HG02852 (cell line): ENCODE measurements at regions not wholly inside any gene's neighbourhood (a gene's known extent, or its start where the extent isn't known, plus 50 kb on each side); places are given as distances from the start of the nearest gene placed in this dataset.

Source experiments
- ATAC-seq: cut with Tn5 transposase; IDR thresholded peaks from one replicate; pipeline ENCODE4 v1.9.1; 2021; ENCODE audit warnings: mild to moderate bottlenecking, moderate library complexity; ENCODE audit not compliant: unreplicated experiment

GRCh38 chr10:128936392-128936791, 530.6 kb upstream of the MGMT start:
- ATAC-seq, result no peak

- ATAC-seq, result no peak
These were observed 528.5 kb upstream of the MGMT start for GRCh38 chr10:128938558-128938957.

- ATAC-seq, result no peak
These were observed 527.0 kb upstream of the MGMT start for GRCh38 chr10:128940081-128940480.

- ATAC-seq, result no peak
These were observed 523.9 kb upstream of the MGMT start for GRCh38 chr10:128943111-128943510.

- ATAC-seq, result no peak
These were observed 521.6 kb upstream of the MGMT start for GRCh38 chr10:128945398-128945797.

DNA sequence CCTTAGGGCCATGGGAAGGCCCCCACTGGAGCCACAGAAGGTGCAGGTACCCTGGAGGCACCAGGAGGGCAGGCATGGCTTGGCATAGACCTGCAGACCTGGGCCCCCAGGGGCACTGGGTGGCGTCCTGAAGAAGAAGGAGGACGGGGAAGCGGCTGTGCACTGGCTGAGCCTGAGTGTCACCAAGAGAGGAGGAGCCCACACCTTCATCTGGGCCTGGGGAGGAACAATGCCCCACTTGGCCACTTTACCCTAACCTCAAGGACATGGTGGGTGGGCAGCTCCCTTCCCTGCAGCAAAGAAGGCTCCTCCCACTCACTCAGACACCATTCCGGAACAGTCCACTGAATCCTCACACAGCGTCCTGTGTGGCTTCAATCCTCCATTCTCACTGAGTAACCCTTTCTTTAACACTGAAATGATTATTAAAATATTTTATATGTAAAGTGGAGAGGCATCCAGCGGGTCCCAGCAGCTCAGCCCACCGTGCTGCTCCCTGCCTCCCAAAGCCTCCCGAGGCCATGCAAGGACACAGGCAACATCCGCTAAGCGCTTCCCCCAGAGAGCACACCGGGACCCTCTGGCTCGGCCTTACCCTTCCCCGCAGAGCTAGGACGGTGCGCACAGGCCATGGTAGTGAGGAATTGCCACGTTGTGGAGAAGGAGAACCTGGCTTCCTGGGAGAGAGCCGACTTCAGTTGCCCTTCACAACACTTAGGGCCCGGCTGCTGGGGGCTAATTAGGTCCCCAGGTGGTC, 516.7 kb upstream of the MGMT start:
- ATAC-seq, result no peak

- ATAC-seq, result no peak
These were observed 516.1 kb upstream of the MGMT start for GRCh38 chr10:128950916-128951275.

- ATAC-seq, result no peak
These were observed 514.2 kb upstream of the MGMT start for GRCh38 chr10:128952856-128953255.

GRCh38 chr10:128956149-128956548, 510.9 kb upstream of the MGMT start:
- ATAC-seq, result no peak

DNA sequence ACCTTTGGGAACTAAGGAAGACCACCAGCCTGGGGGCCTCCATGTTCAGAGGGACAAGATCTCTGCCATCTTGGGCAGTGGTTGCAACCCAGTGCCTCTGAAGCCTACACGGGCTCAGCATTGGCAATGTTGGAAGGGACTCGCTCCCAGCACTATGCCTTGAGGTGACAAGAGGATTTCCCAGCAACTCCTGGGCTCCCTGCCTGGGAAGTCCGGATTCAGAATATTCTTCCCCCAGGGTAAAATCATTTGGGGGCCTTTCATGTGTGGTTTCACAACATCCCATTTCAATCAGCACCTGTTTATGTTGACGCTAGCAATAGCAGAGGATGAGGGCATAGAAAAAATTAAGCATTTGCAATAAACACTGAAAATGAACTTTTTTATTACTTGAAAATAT, 509.8 kb upstream of the MGMT start:
- no peak for ATAC-seq

GRCh38 chr10:128958834-128959690, 508.0 kb upstream of the MGMT start:
- no peak for ATAC-seq

- no peak for ATAC-seq
These were observed 507.3 kb upstream of the MGMT start for GRCh38 chr10:128959746-128960145.

DNA sequence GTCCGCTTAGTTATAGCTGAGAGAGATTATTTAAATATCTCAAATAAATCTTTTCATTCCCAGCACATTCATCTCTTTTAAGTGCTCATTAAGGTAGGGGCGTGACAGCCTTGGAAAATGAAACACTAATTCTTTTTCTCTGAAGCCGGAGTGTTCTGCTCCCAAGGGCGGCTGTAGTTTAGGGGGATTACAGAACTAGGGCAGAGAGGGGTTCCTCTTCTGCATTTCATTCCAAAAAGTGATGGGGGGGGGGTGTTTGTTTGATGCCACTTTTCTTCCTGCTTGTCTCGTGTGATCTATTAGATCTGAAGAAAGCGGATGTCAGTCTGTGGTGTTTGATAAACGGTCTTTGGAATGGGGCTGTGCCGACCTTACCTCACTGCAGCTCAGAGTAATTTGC, 506.5 kb upstream of the MGMT start:
- ATAC-seq, result no peak

GRCh38 chr10:128962182-128962581, 504.9 kb upstream of the MGMT start:
- ATAC-seq, result no peak

DNA sequence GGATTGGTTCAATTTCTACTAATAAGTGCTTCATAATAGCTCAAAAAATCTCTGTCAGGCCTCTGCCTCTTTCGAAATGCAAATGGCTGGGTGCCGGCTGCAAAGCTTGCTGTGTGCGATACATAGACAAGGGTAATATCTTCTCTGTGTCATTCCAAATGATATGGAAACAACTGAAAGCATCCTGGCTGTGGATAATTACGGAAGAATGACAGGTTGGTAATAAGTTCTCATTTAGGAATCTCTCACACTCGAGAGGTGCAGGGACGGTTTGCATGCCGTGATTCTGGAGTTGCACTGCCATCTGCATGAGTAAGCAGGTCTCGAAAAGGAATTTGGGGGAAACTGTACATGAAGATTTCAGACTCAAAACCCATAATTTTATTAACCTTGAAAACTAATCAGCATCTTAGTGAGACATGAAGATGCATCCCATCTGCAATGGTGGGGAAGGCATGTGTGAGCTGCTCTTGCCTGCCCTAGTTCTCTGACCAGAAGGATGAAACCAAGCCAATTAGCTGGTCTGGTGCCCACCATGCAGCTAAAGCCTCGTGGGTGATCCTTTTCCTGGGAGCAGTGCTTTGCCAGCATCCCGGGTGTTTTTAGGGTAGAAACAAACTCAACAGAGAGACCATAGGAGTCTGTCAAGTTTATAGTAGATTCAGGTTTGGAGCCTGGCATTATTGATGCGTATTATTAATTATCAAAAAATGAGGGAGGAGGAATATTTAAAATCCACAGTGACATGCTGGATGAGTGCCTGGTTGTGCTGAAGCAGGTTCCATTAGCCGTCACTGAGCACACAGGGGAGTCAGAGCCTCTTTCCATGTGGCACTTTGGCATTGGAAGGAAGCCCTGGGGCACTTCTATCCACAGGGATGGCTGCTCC, 503.6 kb upstream of the MGMT start:
- no peak for ATAC-seq

GRCh38 chr10:128964100-128964403, 503.0 kb upstream of the MGMT start:
- ATAC-seq, result no peak

DNA sequence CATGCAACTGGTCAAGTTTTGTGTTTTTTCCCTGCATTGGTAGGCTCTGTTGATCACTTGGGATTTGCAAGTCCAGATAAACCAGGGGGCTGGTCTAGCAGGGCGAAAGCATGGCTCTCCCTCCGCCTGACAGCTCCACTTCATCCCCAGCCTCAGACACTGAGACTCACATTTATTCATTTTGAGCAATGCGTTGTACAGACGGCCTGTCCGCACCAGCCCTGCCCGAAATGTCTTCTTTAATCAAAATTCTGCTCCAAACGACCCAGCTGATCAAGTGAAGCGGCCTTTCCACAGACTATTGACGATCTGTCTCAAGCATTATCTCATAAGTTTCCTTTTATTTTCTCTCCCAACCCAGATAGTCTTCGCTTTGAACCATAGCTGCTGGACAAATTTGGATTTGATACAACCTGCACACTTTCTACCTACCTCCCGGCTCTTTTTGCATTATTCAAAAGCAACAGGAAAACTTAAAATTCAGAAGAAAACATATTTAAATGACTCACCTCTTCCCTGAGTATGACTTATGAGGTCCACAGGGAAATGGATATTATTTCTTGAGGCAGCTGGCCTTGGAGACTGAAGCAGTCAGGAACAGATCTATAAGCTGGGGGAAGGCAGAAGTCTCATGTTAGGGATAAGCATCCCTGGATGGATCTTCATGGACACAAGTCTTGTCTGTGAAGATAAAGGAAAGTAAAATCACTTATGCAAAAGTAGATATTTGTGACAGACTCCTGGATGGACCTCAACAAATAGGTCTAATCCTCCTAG, 498.9 kb upstream of the MGMT start:
- no peak for ATAC-seq

- ATAC-seq, result no peak
These were observed 497.5 kb upstream of the MGMT start for GRCh38 chr10:128969551-128969950.

- no peak for ATAC-seq
These were observed 495.5 kb upstream of the MGMT start for GRCh38 chr10:128971374-128972035.

DNA sequence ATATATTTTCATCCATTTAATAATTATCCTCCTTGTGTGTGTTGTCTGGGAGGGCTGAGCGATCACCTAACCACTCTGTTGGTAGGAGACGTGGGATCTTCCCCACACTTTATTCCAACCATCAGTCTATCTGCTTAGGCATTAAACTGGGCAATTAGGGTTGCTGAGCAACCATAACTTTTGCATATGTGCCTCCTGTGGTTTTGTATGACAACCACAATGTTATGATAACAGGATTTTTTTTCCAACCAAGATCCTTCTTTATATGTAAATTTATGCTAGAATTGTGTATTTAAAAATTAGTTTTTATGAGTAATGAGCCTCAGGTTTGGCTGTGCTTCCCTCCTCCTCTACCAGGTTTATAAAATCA, 495.0 kb upstream of the MGMT start:
- ATAC-seq, result no peak
